ENCODE measurements at regions not wholly inside any gene's neighbourhood (a gene's known extent, or its start where the extent isn't known, plus 50 kb on each side); places are given as distances from the start of the nearest gene placed in this dataset.

- DNase-seq (ENCODE audit: low read depth, low spot score), result no peak
These were observed 156.3 kb upstream of the TMC3 start for GRCh38 chr15:81530271-81530691.

GRCh38 chr15:81529481-81529880, 155.5 kb upstream of the TMC3 start:
- DNase-seq (ENCODE audit: low read depth, low spot score), result no peak

- DNase-seq (ENCODE audit: low read depth, low spot score), result no peak
These were observed 152.0 kb upstream of the TMC3 start for GRCh38 chr15:81526029-81526428.

GRCh38 chr15:81524496-81524895, 150.5 kb upstream of the TMC3 start:
- DNase-seq (ENCODE audit: low read depth, low spot score), result no peak

- DNase-seq (ENCODE audit: low read depth, low spot score), result no peak
These were observed 149.9 kb upstream of the TMC3 start for GRCh38 chr15:81523867-81524266.

- DNase-seq (ENCODE audit: low read depth, low spot score), result no peak
These were observed 146.5 kb upstream of the TMC3 start for GRCh38 chr15:81520480-81520879.

- DNase-seq (ENCODE audit: low read depth, low spot score), result no peak
These were observed 142.4 kb upstream of the TMC3 start for GRCh38 chr15:81516461-81516860.

- no peak for DNase-seq (ENCODE audit: low read depth, low spot score)
These were observed 142.0 kb upstream of the TMC3 start for GRCh38 chr15:81516012-81516411.

- DNase-seq (ENCODE audit: low read depth, low spot score), result no peak
These were observed 140.7 kb upstream of the TMC3 start for GRCh38 chr15:81514725-81515124.

GRCh38 chr15:81511138-81511537, 137.1 kb upstream of the TMC3 start:
- no peak for DNase-seq (ENCODE audit: low read depth, low spot score)

GRCh38 chr15:81507831-81508230, 133.8 kb upstream of the TMC3 start:
- no peak for DNase-seq (ENCODE audit: low read depth, low spot score)

- DNase-seq (ENCODE audit: low read depth, low spot score), result no peak
These were observed 132.9 kb upstream of the TMC3 start for GRCh38 chr15:81506936-81507335.

- no peak for DNase-seq (ENCODE audit: low read depth, low spot score)
These were observed 132.1 kb upstream of the TMC3 start for GRCh38 chr15:81506071-81506470.

GRCh38 chr15:81504170-81504905, 130.3 kb upstream of the TMC3 start:
- DNase-seq (ENCODE audit: low read depth, low spot score), result no peak

GRCh38 chr15:81502439-81502838, 128.4 kb upstream of the TMC3 start:
- DNase-seq (ENCODE audit: low read depth, low spot score), result no peak

GRCh38 chr15:81500081-81500480, 126.1 kb upstream of the TMC3 start:
- no peak for DNase-seq (ENCODE audit: low read depth, low spot score)

- no peak for DNase-seq (ENCODE audit: low read depth, low spot score)
These were observed 124.3 kb upstream of the TMC3 start for GRCh38 chr15:81498294-81498693.

- no peak for DNase-seq (ENCODE audit: low read depth, low spot score)
These were observed 123.2 kb upstream of the TMC3 start for GRCh38 chr15:81497238-81497637.

GRCh38 chr15:81495780-81496467, 121.9 kb upstream of the TMC3 start:
- no peak for DNase-seq (ENCODE audit: low read depth, low spot score)

- DNase-seq (ENCODE audit: low read depth, low spot score), result no peak
These were observed 119.1 kb upstream of the TMC3 start for GRCh38 chr15:81492969-81493645.

GRCh38 chr15:81492331-81492968, 118.4 kb upstream of the TMC3 start:
- DNase-seq (ENCODE audit: low read depth, low spot score), result no peak

GRCh38 chr15:81491414-81492096, 117.5 kb upstream of the TMC3 start:
- DNase-seq (ENCODE audit: low read depth, low spot score), result no peak

Measured in smooth muscle cell of the brain vasculature (primary cell).